NCI-H146 treated with DMSO at 0.1 percent for 48 hours (cell line): ENCODE measurements at regions not wholly inside any gene's neighbourhood (a gene's known extent, or its start where the extent isn't known, plus 50 kb on each side); places are given as distances from the start of the nearest gene placed in this dataset.

Experiments used
- DNase-seq: peaks from one replicate; lab custom pipeline; 2025; ENCODE audit not compliant: unreplicated experiment; lab: John Stamatoyannopoulos, UW

GRCh38 chr3:18295171-18295920 is 129.8 kb downstream of the SATB1 start:
- no peak for DNase-seq

- DNase-seq, result no peak
These were observed 135.0 kb downstream of the SATB1 start for GRCh38 chr3:18290157-18290556.

GRCh38 chr3:18288243-18288642 is 136.9 kb downstream of the SATB1 start:
- no peak for DNase-seq

GRCh38 chr3:18284716-18285115 is 140.4 kb downstream of the SATB1 start:
- DNase-seq, result no peak

- peak; percentile 8 for DNase-seq
These were observed 141.5 kb downstream of the SATB1 start for GRCh38 chr3:18283680-18284079.

GRCh38 chr3:18282507-18282906 is 142.6 kb downstream of the SATB1 start:
- no peak for DNase-seq

GRCh38 chr3:18279226-18279737 is 145.9 kb downstream of the SATB1 start:
- DNase-seq, result no peak

- DNase-seq, result no peak
These were observed 160.3 kb downstream of the SATB1 start for GRCh38 chr3:18264853-18265252.

GRCh38 chr3:18264361-18264760 is 160.8 kb downstream of the SATB1 start:
- no peak for DNase-seq

- DNase-seq, result no peak
These were observed 166.6 kb downstream of the SATB1 start for GRCh38 chr3:18258492-18258891.

GRCh38 chr3:18252578-18252977 is 172.6 kb downstream of the SATB1 start:
- DNase-seq, result no peak

GRCh38 chr3:18250991-18251390 is 174.1 kb downstream of the SATB1 start:
- no peak for DNase-seq

- DNase-seq, result no peak
These were observed 176.0 kb downstream of the SATB1 start for GRCh38 chr3:18249126-18249525.

- no peak for DNase-seq
These were observed 177.3 kb downstream of the SATB1 start for GRCh38 chr3:18247776-18248310.

- DNase-seq, result no peak
These were observed 177.9 kb downstream of the SATB1 start for GRCh38 chr3:18247139-18247695.

- DNase-seq, result no peak
These were observed 178.6 kb downstream of the SATB1 start for GRCh38 chr3:18246336-18247060.

GRCh38 chr3:18245721-18246120 is 179.4 kb downstream of the SATB1 start:
- DNase-seq, result no peak

- no peak for DNase-seq
These were observed 183.3 kb downstream of the SATB1 start for GRCh38 chr3:18241837-18242236.

GRCh38 chr3:18239674-18240073 is 185.5 kb downstream of the SATB1 start:
- DNase-seq, result no peak

- DNase-seq, result no peak
These were observed 186.3 kb downstream of the SATB1 start for GRCh38 chr3:18238746-18239331.

- DNase-seq, result no peak
These were observed 186.8 kb downstream of the SATB1 start for GRCh38 chr3:18238332-18238731.
